SK-N-SH (cell line): ENCODE measurements at regions not wholly inside any gene's neighbourhood (a gene's known extent, or its start where the extent isn't known, plus 50 kb on each side); places are given as distances from the start of the nearest gene placed in this dataset.
A peak's percentile ranks its signal among the peaks of the same experiment; 100 is the strongest.

Source experiments
- CTCF ChIA-PET: fragments of 300-600, 350-600 bp; formaldehyde crosslinking; extraction: SDS; loops from one replicate; lab custom pipeline; 2021; lab: Yijun Ruan, JAX
- POLR2A ChIA-PET: fragments of 350-600 bp; sonication (Branson Sonifier 250); formaldehyde crosslinking; extraction: SDS; loops from one replicate; lab custom pipeline; 2020; ENCODE audit warnings: antibody characterized with exemption, inconsistent platforms; lab: Yijun Ruan, JAX
- DNase-seq: peaks from one replicate; pipeline ENCODE4 v3.0.0; 2012
- H2AFZ ChIP-seq: fragments of 200-600 bp; sonication (generic); 2 replicates; pipeline ENCODE4 v1.8.1; 2016; ENCODE audit warnings: antibody characterized with exemption, mild to moderate bottlenecking, low read depth
- H3F3A ChIP-seq: fragments of 200-600 bp; sonication (generic); replicated peaks from 2 replicates; pipeline ENCODE3; 2016; ENCODE audit warnings: antibody characterized with exemption, mild to moderate bottlenecking; ENCODE audit not compliant: insufficient read depth
- H3K27ac ChIP-seq, 2 experiments: fragments of 200-500 bp in 1 of 2; fragments of 200-600 bp in 1 of 2; sonication (Bioruptor generic) in 1 of 2; sonication (generic), shearing (Covaris generic) in 1 of 2; 2 replicates each; pipeline versions ENCODE4 v1.5.1 to v1.6.1; 2014 to 2016; ENCODE audit warnings: low read depth in 2 of 2, inconsistent platforms in 1 of 2, low read length in 1 of 2, mild to moderate bottlenecking in 1 of 2, mixed read lengths in 1 of 2
- H3K27me3 ChIP-seq: fragments of 200-600 bp; sonication (generic), shearing (Covaris generic); 2 replicates; pipeline ENCODE4 v1.6.1; 2016; ENCODE audit warnings: mixed run types; ENCODE audit not compliant: insufficient read depth
- H3K36me3 ChIP-seq, 2 experiments: fragments of 200-500 bp in 1 of 2; fragments of 200-600 bp in 1 of 2; sonication (Bioruptor generic) in 1 of 2; sonication (generic) in 1 of 2; replicated peaks in 1 of 2; 2 replicates each; pipeline versions ENCODE3 to v1.5.1; 2014 to 2016; ENCODE audit warnings: low read length in 1 of 2, mild to moderate bottlenecking in 1 of 2; ENCODE audit not compliant: insufficient read depth in 2 of 2, control insufficient read depth in 1 of 2
- H3K4me1 ChIP-seq, 2 experiments: fragments of 200-500 bp in 1 of 2; fragments of 200-600 bp in 1 of 2; sonication (Bioruptor generic) in 1 of 2; sonication (generic), shearing (Covaris generic) in 1 of 2; 2 replicates each; pipeline versions ENCODE4 v1.5.1 to v1.6.1; 2014 to 2016; ENCODE audit warnings: low read depth in 1 of 2, low read length in 1 of 2, mixed run types in 1 of 2; ENCODE audit not compliant: insufficient read depth in 2 of 2, control insufficient read depth in 1 of 2
- H3K4me2 ChIP-seq: fragments of 200-600 bp; sonication (generic), shearing (Covaris generic); 2 replicates; pipeline ENCODE4 v1.6.1; 2017; ENCODE audit warnings: mixed run types
- H3K4me3 ChIP-seq, 2 experiments: fragments of 200-500 bp in 1 of 2; fragments of 200-600 bp in 1 of 2; sonication (Bioruptor generic) in 1 of 2; sonication (generic), shearing (Covaris generic) in 1 of 2; 2 replicates each; pipeline versions ENCODE4 v1.5.1 to v1.8.1; 2014 to 2016; ENCODE audit warnings: low read depth in 2 of 2, inconsistent platforms in 1 of 2, low read length in 1 of 2, mild to moderate bottlenecking in 1 of 2, mixed read lengths in 1 of 2, moderate library complexity in 1 of 2
- H3K79me2 ChIP-seq: fragments of 200-600 bp; sonication (generic); 2 replicates; pipeline ENCODE4 v1.8.1; 2017; ENCODE audit warnings: mild to moderate bottlenecking; ENCODE audit not compliant: insufficient read depth
- H3K9ac ChIP-seq: fragments of 200-600 bp; sonication (generic); 2 replicates; pipeline ENCODE4 v1.6.1; 2017; ENCODE audit warnings: mixed run types
- H3K9me2 ChIP-seq: fragments of 200-600 bp; sonication (generic); 2 replicates; pipeline ENCODE4 v1.6.1; 2017; ENCODE audit warnings: mixed run types
- H3K9me3 ChIP-seq: fragments of 200-600 bp; sonication (generic); 2 replicates; pipeline ENCODE4 v1.6.1; 2017; ENCODE audit warnings: mixed run types, mild to moderate bottlenecking, moderate library complexity
- H4K20me1 ChIP-seq: fragments of 200-600 bp; sonication (generic); 2 replicates; pipeline ENCODE4 v1.6.1; 2017; ENCODE audit warnings: mild to moderate bottlenecking, mixed run types; ENCODE audit not compliant: insufficient read depth
- EZH2phosphoT487 ChIP-seq: fragments of 200-600 bp; sonication (generic); IDR thresholded peaks from 2 replicates; pipeline ENCODE4 v1.6.1; 2017; ENCODE audit warnings: low read depth, mixed run types, mild to moderate bottlenecking, antibody characterized with exemption, moderate library complexity, borderline replicate concordance
- FOSL2 ChIP-seq: IDR thresholded peaks from 2 replicates; pipeline ENCODE4 v1.4.0; 2012; ENCODE audit warnings: low read depth, mild to moderate bottlenecking, moderate library complexity, borderline replicate concordance
- FOXM1 ChIP-seq: IDR thresholded peaks from 2 replicates; pipeline ENCODE4 v1.4.0; 2012; ENCODE audit warnings: low read depth, mild to moderate bottlenecking
- IRF3 ChIP-seq: fragments of 150-350 bp; IDR thresholded peaks from 2 replicates; pipeline ENCODE4 v1.6.1; 2016; ENCODE audit warnings: mild to moderate bottlenecking, low read depth, low read length
- MAX ChIP-seq: IDR thresholded peaks from 2 replicates; pipeline ENCODE4 v1.4.0; 2012; ENCODE audit warnings: low read depth
- MXI1 ChIP-seq: IDR thresholded peaks from 2 replicates; pipeline ENCODE4 v1.6.1; 2012; ENCODE audit warnings: mild to moderate bottlenecking, low read depth, low read length, improper control_type of control experiment
- NFIC ChIP-seq: IDR thresholded peaks from 2 replicates; pipeline ENCODE4 v1.4.0; 2012; ENCODE audit warnings: borderline replicate concordance
- RAD21 ChIP-seq: IDR thresholded peaks from 2 replicates; pipeline ENCODE4 v1.6.1; 2012; ENCODE audit warnings: mild to moderate bottlenecking, low read length
- RCOR1 ChIP-seq: fragments of 150-350 bp; IDR thresholded peaks from 2 replicates; pipeline ENCODE4 v1.6.1; 2017; ENCODE audit warnings: antibody characterized with exemption, low read length
- REST ChIP-seq: IDR thresholded peaks from 2 replicates; pipeline ENCODE4 v1.6.1; 2012; ENCODE audit warnings: mild to moderate bottlenecking, low read depth, low read length, moderate library complexity
- RXRA ChIP-seq: IDR thresholded peaks from 2 replicates; pipeline ENCODE4 v1.4.0; 2012; ENCODE audit warnings: low read depth, mild to moderate bottlenecking, borderline replicate concordance
- SIN3A ChIP-seq: IDR thresholded peaks from 2 replicates; pipeline ENCODE4 v1.6.1; 2012; ENCODE audit warnings: low read depth, mild to moderate bottlenecking, low read length, moderate library complexity, borderline replicate concordance
- SMC3 ChIP-seq: IDR thresholded peaks from 2 replicates; pipeline ENCODE4 v1.6.1; 2012; ENCODE audit warnings: low read depth, low read length, improper control_type of control experiment
- TAF1 ChIP-seq: IDR thresholded peaks from 2 replicates; pipeline ENCODE4 v1.6.1; 2012; ENCODE audit warnings: low read depth, mild to moderate bottlenecking, low read length, moderate library complexity, borderline replicate concordance
- USF1 ChIP-seq: IDR thresholded peaks from 2 replicates; pipeline ENCODE4 v1.4.0; 2012; ENCODE audit warnings: low read depth, borderline replicate concordance
- USF2 ChIP-seq: fragments of 150-350 bp; IDR thresholded peaks from 2 replicates; pipeline ENCODE4 v1.6.1; 2017; ENCODE audit warnings: antibody characterized with exemption, low read length, low read depth, borderline replicate concordance
- ZBTB33 ChIP-seq: IDR thresholded peaks from 2 replicates; pipeline ENCODE4 v1.4.0; 2012; ENCODE audit warnings: low read depth, borderline replicate concordance
- WGBS: methylation state at CpG from one replicate; pipeline ENCODE4 v1.1.6; 2017; ENCODE audit warnings: low lambda C conversion rate; 5-methylcytosine and 5-hydroxymethylcytosine counted together

GRCh38 chr12:76940671-76941445 lies 62.0 kb upstream of the CSRP2 start:
- H3K4me3 ChIP-seq: no peak overlapping the region
- H3K4me1 ChIP-seq: peaks cover 6 to 16% of the 10 kb centered on the region in 2 experiments; a peak in 3 of 4 replicates
- no peaks in the 10 kb centered on the region for H4K20me1 ChIP-seq
- H3K79me2 ChIP-seq: no peaks in the 10 kb centered on the region
- H3K4me2 ChIP-seq: no peak overlapping the region
- TF ChIP-seq ZBTB33 (no peak), RCOR1 (no peak), SIN3A (no peak), FOSL2 (no peak), USF2 (no peak), REST (no peak)
- TF ChIP-seq, all 33 proteins: peak for 0
- Histone ChIP-seq H3K27ac (peak overlapping the region in 1 of 2 experiments; percentile 47; a peak in 1 of 4 replicates), H3K9me3 (no peaks in the 10 kb centered on the region), H3F3A (peaks cover 22% of the 10 kb centered on the region), H3K9ac (no peak overlapping the region), H3K27me3 (no peaks in the 10 kb centered on the region), H3K9me2 (no peaks in the 10 kb centered on the region), H2AFZ (no peak overlapping the region), H3K36me3 (no peaks in the 10 kb centered on the region)
- DNase-seq: no peak
- 57% methylated on average over 3 of the region's 3 CpGs for WGBS
- POLR2A ChIA-PET: no interaction called here
- CTCF ChIA-PET: interaction anchor here (0.6 to 1.4 kb wide), 4 partner anchors 9 to 70 kb away, joined by 3 to 10 read pairs (median 4); no protein-coding TSS in a partner anchor

GRCh38 chr12:76939701-76940100 lies 60.9 kb upstream of the CSRP2 start:
- Histone ChIP-seq H3F3A (peaks cover 22% of the 10 kb centered on the region), H3K4me2 (no peak overlapping the region), H3K27ac (no peak overlapping the region), H3K9me2 (no peaks in the 10 kb centered on the region), H3K36me3 (no peaks in the 10 kb centered on the region), H3K27me3 (no peaks in the 10 kb centered on the region), H3K9me3 (no peaks in the 10 kb centered on the region), H4K20me1 (no peaks in the 10 kb centered on the region), H3K79me2 (no peaks in the 10 kb centered on the region), H3K4me1 (peaks cover 6 to 16% of the 10 kb centered on the region in 2 experiments; a peak in 3 of 4 replicates), H3K4me3 (no peak overlapping the region), H2AFZ (no peak overlapping the region), H3K9ac (no peak overlapping the region)
- ChIA-PET POLR2A (no interaction called here), CTCF (no interaction called here)
- WGBS: 83% methylated on average over 1 of the region's 1 CpG
- DNase-seq: no peak
- TF ChIP-seq RAD21 (no peak), SMC3 (no peak), SIN3A (no peak), EZH2phosphoT487 (no peak), RXRA (no peak), NFIC (no peak), MAX (no peak), MXI1 (no peak), USF1 (no peak), TAF1 (no peak), IRF3 (no peak), FOXM1 (no peak)
